Fibroblast of lung (primary cell): ENCODE measurements at regions not wholly inside any gene's neighbourhood (a gene's known extent, or its start where the extent isn't known, plus 50 kb on each side); places are given as distances from the start of the nearest gene placed in this dataset.

ENCODE experiments used
- DNase-seq, 2 donors: peaks; one replicate each; pipeline versions ENCODE4 v3.0.0 to v3.0.0-alpha.2; 2010; ENCODE audit warnings: low read depth in 2 of 2
- H2AFZ ChIP-seq: 2 replicates; pipeline ENCODE4 v1.5.1; 2012; ENCODE audit warnings: low read length, control low read depth, inconsistent platforms
- H3K27ac ChIP-seq: 2 replicates; pipeline ENCODE4 v1.5.1; 2011; ENCODE audit warnings: low read length, control low read depth; ENCODE audit not compliant: insufficient read depth
- H3K27me3 ChIP-seq: 2 replicates; pipeline ENCODE4 v1.5.1; 2011; ENCODE audit warnings: mild to moderate bottlenecking, low read length; ENCODE audit not compliant: control insufficient read depth, insufficient read depth
- H3K36me3 ChIP-seq: 2 replicates; pipeline ENCODE4 v1.5.1; 2011; ENCODE audit warnings: low read length; ENCODE audit not compliant: control insufficient read depth, insufficient read depth
- H3K4me1 ChIP-seq: 2 replicates; pipeline ENCODE4 v1.5.1; 2011; ENCODE audit warnings: low read length; ENCODE audit not compliant: control insufficient read depth, insufficient read depth; ENCODE audit errors: extremely low read depth
- H3K4me2 ChIP-seq: 2 replicates; pipeline ENCODE4 v1.5.1; 2011; ENCODE audit warnings: low read length, control low read depth; ENCODE audit not compliant: insufficient read depth; ENCODE audit errors: extremely low read depth
- H3K4me3 ChIP-seq, 4 experiments: fragments of 200-600 bp in 1 of 4; sonication (generic) in 1 of 4; replicated peaks in 1 of 4; 2 replicates each; pipeline ENCODE4 v1.5.1; 2011 to 2016; ENCODE audit warnings: low read length in 4 of 4, low read depth in 3 of 4, mild to moderate bottlenecking in 3 of 4, control low read depth in 2 of 4, inconsistent platforms in 1 of 4, mixed read lengths in 1 of 4; ENCODE audit not compliant: insufficient read depth in 1 of 4; ENCODE audit errors: control extremely low read depth in 1 of 4
- H3K79me2 ChIP-seq: 2 replicates; pipeline ENCODE4 v1.5.1; 2012; ENCODE audit warnings: mild to moderate bottlenecking, low read length, inconsistent platforms; ENCODE audit not compliant: control insufficient read depth, insufficient read depth
- H3K9ac ChIP-seq: 2 replicates; pipeline ENCODE4 v1.5.1; 2011; ENCODE audit warnings: mild to moderate bottlenecking, low read length, control low read depth; ENCODE audit not compliant: insufficient read depth
- H3K9me3 ChIP-seq: 2 replicates; pipeline ENCODE4 v1.5.1; 2012; ENCODE audit warnings: low read depth, low read length; ENCODE audit not compliant: control insufficient read depth, insufficient read depth
- H4K20me1 ChIP-seq: 2 replicates; pipeline ENCODE4 v1.5.1; 2011; ENCODE audit warnings: low read length; ENCODE audit not compliant: control insufficient read depth, insufficient read depth; ENCODE audit errors: extremely low read depth
- CTCF ChIP-seq, 2 donors: IDR thresholded peaks in 1 of 2; conservative IDR thresholded peaks in 1 of 2; 1 replicate in 1 of 2; 2 replicates in 1 of 2; pipeline ENCODE4 v1.5.1; 2011 to 2012; ENCODE audit warnings: low read length in 2 of 2, control low read depth in 1 of 2, inconsistent platforms in 1 of 2, low read depth in 1 of 2, mild to moderate bottlenecking in 1 of 2
- EZH2 ChIP-seq: IDR thresholded peaks from 2 replicates; pipeline ENCODE4 v1.5.1; 2012; ENCODE audit warnings: low read length, control low read depth, mild to moderate bottlenecking; ENCODE audit errors: missing control alignments

DNA sequence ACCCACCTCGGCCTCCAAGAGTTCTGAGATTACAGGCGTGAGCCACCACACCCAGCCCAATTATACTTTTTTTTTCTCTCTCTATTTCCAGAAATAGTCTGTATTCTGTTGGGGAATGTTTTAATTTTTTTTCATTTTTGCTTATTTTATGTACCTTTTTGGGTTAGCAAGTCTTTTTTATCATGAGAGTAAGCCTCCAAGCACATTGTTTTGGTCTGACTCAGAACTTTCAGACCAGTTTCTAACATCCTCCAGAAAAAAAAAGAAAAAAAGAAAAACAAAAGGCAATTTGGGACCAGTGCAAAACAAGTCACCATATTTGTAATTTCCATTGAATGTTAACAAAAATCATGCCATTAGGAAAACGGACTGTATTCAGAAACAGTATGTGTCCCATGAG lies 1465.5 kb downstream of the SLITRK5 start:
- Histone ChIP-seq H3K79me2 (no peaks in the 10 kb centered on the region), H3K36me3 (no peaks in the 10 kb centered on the region), H4K20me1 (no peaks in the 10 kb centered on the region), H3K9ac (no peak overlapping the region), H3K27me3 (no peaks in the 10 kb centered on the region), H3K27ac (no peak overlapping the region), H3K4me1 (no peaks in the 10 kb centered on the region), H3K4me3 (no peak overlapping the region), H2AFZ (no peak overlapping the region), H3K9me3 (no peaks in the 10 kb centered on the region), H3K4me2 (no peak overlapping the region)
- peak in 1 of 2 donors; percentile 17 for DNase-seq
- no peak for TF ChIP-seq CTCF (conservative IDR thresholded peaks at IDR 0.05 in 1 of 2, IDR thresholded peaks at IDR 0.05 in 1 of 2; ENCODE audit: low read depth in 1 of 2, low read length in 2 of 2)
- TF ChIP-seq EZH2: no peak

- TF ChIP-seq CTCF (conservative IDR thresholded peaks at IDR 0.05 in 1 of 2, IDR thresholded peaks at IDR 0.05 in 1 of 2; ENCODE audit: low read depth in 1 of 2, low read length in 2 of 2): no peak
- TF ChIP-seq EZH2: no peak
- Histone ChIP-seq H3K4me1 (no peaks in the 10 kb centered on the region), H3K9ac (no peak overlapping the region), H3K4me2 (no peak overlapping the region), H3K27me3 (no peaks in the 10 kb centered on the region), H3K27ac (no peak overlapping the region), H3K9me3 (no peaks in the 10 kb centered on the region), H2AFZ (no peak overlapping the region), H4K20me1 (no peaks in the 10 kb centered on the region), H3K4me3 (no peak overlapping the region), H3K79me2 (no peaks in the 10 kb centered on the region), H3K36me3 (no peaks in the 10 kb centered on the region)
- peak; percentile 21 to 77 for DNase-seq
Observed at GRCh38 chr13:89150362-89150761, 1479.2 kb downstream of the SLITRK5 start.

- Histone ChIP-seq H3K9me3 (no peaks in the 10 kb centered on the region), H4K20me1 (no peaks in the 10 kb centered on the region), H3K4me3 (no peak overlapping the region), H3K27ac (no peak overlapping the region), H3K4me1 (no peaks in the 10 kb centered on the region), H3K27me3 (no peaks in the 10 kb centered on the region), H3K4me2 (no peak overlapping the region), H3K9ac (no peak overlapping the region), H3K36me3 (no peaks in the 10 kb centered on the region), H3K79me2 (no peaks in the 10 kb centered on the region), H2AFZ (no peak overlapping the region)
- peak in 1 of 2 donors; percentile 8 for DNase-seq
- TF ChIP-seq CTCF (conservative IDR thresholded peaks at IDR 0.05 in 1 of 2, IDR thresholded peaks at IDR 0.05 in 1 of 2; ENCODE audit: low read depth in 1 of 2, low read length in 2 of 2): no peak
- TF ChIP-seq EZH2: no peak
Observed at GRCh38 chr13:89153941-89154340, 1482.8 kb downstream of the SLITRK5 start.
